ENCODE measurements at regions not wholly inside any gene's neighbourhood (a gene's known extent, or its start where the extent isn't known, plus 50 kb on each side); places are given as distances from the start of the nearest gene placed in this dataset.

DNA sequence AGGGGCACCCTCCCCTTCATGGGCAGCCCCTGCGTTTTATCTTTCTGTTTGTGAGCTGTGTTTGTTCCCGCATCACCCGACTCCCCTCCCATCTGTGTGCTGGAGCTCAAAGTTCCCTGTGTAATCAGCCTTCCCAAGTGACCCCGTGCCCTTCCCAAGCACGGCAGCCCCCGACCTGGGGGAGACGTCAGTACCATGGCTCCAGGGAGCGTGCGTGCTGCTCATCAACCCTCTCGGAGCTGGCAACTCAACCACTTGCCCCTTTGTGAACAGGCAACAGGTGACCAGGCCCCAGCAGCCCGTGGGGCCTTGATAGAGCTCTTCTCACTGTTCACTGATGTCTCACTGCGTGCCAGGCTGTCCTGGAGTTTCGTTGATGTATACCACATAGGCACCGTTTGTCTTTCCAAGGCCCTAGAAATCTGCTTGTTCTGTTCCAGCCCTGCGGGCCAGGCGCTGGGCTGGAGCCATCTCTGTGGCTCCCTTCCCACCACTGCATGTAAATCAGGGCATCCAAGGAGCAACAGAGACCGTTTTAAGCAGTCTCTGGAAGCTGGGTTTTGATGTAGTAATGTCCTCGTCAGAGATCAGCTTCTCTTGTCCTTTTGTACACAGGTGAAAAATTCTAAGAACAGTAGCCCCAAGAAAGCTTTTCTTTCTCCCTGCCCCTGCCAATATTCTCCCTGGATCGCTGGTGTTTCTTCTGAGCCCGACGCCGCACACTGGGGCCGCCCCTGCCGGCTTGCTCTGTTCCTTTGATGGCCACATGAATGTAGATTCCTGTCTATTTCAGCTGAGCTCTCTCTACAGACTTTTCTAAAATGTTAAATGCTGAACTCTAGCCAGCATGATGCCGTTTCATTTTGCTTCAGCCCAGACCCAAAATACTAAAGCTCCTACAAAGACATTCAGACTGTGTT lies 107.0 kb upstream of the PTPRM start:
- Histone ChIP-seq H3K4me3 (ENCODE audit: control insufficient read depth in 2 of 3, extremely low read depth in 1 of 3, insufficient read depth in 2 of 3, low read depth in 1 of 3, low read length in 3 of 3) (peak overlapping the region in 2 of 3 experiments; percentile 42 to 43), H2AFZ (ENCODE audit: control insufficient read depth, low read length) (peak overlapping the region; percentile 81), H3K9ac (ENCODE audit: control insufficient read depth, extremely low read depth, insufficient read depth, low read length) (no peak overlapping the region), H3K9me3 (ENCODE audit: control insufficient read depth, low read depth, low read length) (no peaks in the 10 kb centered on the region), H3K79me2 (ENCODE audit: control insufficient read depth, insufficient read depth, low read length) (no peaks in the 10 kb centered on the region), H3K9me1 (ENCODE audit: control insufficient read depth, extremely low read depth, insufficient read depth, low read length) (no peaks in the 10 kb centered on the region), H3K4me1 (ENCODE audit: control insufficient read depth, extremely low read depth, insufficient read depth, low read length) (peaks cover 4% of the 10 kb centered on the region), H4K20me1 (ENCODE audit: control insufficient read depth, extremely low read depth, insufficient read depth, low read length) (no peaks in the 10 kb centered on the region), H3K27ac (ENCODE audit: control insufficient read depth, insufficient read depth, low read length) (no peak overlapping the region), H3K4me2 (ENCODE audit: control insufficient read depth, extremely low read depth, insufficient read depth, low read depth, low read length) (peak overlapping the region; percentile 76), H3K36me3 (ENCODE audit: control insufficient read depth in 2 of 2, extremely low read depth in 1 of 2, insufficient read depth in 2 of 2, low read length in 2 of 2) (no peaks in the 10 kb centered on the region), H3K27me3 (ENCODE audit: control insufficient read depth, extremely low read depth, insufficient read depth, low read length) (no peaks in the 10 kb centered on the region)
- DNase-seq (ENCODE audit: low read depth, low spot score) (no peak), FAIRE-seq (peak; percentile 9)
- TF ChIP-seq EZH2 (IDR thresholded peaks at IDR 0.05; ENCODE audit: low read length): no peak
- TF ChIP-seq, protein P1, sequence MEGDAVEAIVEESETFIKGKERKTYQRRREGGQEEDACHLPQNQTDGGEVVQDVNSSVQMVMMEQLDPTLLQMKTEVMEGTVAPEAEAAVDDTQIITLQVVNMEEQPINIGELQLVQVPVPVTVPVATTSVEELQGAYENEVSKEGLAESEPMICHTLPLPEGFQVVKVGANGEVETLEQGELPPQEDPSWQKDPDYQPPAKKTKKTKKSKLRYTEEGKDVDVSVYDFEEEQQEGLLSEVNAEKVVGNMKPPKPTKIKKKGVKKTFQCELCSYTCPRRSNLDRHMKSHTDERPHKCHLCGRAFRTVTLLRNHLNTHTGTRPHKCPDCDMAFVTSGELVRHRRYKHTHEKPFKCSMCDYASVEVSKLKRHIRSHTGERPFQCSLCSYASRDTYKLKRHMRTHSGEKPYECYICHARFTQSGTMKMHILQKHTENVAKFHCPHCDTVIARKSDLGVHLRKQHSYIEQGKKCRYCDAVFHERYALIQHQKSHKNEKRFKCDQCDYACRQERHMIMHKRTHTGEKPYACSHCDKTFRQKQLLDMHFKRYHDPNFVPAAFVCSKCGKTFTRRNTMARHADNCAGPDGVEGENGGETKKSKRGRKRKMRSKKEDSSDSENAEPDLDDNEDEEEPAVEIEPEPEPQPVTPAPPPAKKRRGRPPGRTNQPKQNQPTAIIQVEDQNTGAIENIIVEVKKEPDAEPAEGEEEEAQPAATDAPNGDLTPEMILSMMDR (optimal IDR thresholded peaks at IDR 0.05 in 1 of 3, IDR thresholded peaks at IDR 0.05 in 1 of 3, conservative IDR thresholded peaks at IDR 0.05 in 1 of 3; ENCODE audit: extremely low read depth in 1 of 3, insufficient read depth in 2 of 3, low read length in 3 of 3): no peak
- dilution Hi-C loops (cut with MboI; ENCODE audit: extremely low pct_ligation_motif_present, low sequenced_read_pairs): no loop called here

DNA sequence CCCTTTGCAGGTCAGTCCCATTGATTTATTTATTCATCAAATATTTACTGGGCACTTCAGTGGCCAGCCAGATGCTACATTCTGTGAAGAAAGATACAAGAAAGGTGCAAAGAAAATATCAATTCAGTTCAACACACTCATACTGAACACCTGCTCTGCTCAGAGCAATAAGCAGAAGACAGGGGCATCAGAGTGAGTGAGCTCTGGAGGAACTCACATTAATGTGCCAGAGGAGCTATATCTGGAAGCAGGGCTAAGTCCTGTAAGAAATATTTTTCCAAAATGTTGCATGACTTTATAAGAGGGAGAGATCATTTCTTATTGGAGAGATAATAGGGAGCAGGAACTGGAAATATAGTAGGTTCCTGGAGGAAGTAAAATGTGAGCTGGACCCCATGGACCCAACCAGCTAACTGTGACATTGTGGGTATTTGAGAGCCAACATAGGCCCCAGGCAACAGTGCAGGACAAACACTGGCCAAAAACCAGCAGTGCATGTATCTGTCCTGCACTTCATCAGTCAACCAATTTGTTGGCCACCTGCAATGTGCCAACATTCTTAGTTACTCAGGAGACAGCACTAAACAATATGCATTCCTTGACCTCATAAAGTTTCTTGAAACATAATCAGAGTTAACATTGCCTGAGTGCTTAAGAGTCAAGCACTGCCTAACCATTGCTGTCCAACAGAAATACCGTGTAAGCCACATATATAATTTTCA lies 102.7 kb upstream of the PTPRM start:
- Histone ChIP-seq H3K27ac (ENCODE audit: control insufficient read depth, insufficient read depth, low read length) (no peak overlapping the region), H3K36me3 (ENCODE audit: control insufficient read depth in 2 of 2, extremely low read depth in 1 of 2, insufficient read depth in 2 of 2, low read length in 2 of 2) (no peaks in the 10 kb centered on the region), H3K9me3 (ENCODE audit: control insufficient read depth, low read depth, low read length) (no peaks in the 10 kb centered on the region), H4K20me1 (ENCODE audit: control insufficient read depth, extremely low read depth, insufficient read depth, low read length) (no peaks in the 10 kb centered on the region), H3K4me3 (ENCODE audit: control insufficient read depth in 2 of 3, extremely low read depth in 1 of 3, insufficient read depth in 2 of 3, low read depth in 1 of 3, low read length in 3 of 3) (no peak overlapping the region), H3K4me2 (ENCODE audit: control insufficient read depth, extremely low read depth, insufficient read depth, low read depth, low read length) (no peak overlapping the region), H2AFZ (ENCODE audit: control insufficient read depth, low read length) (no peak overlapping the region), H3K27me3 (ENCODE audit: control insufficient read depth, extremely low read depth, insufficient read depth, low read length) (no peaks in the 10 kb centered on the region), H3K9ac (ENCODE audit: control insufficient read depth, extremely low read depth, insufficient read depth, low read length) (no peak overlapping the region), H3K79me2 (ENCODE audit: control insufficient read depth, insufficient read depth, low read length) (no peaks in the 10 kb centered on the region), H3K9me1 (ENCODE audit: control insufficient read depth, extremely low read depth, insufficient read depth, low read length) (no peaks in the 10 kb centered on the region), H3K4me1 (ENCODE audit: control insufficient read depth, extremely low read depth, insufficient read depth, low read length) (peaks cover 4% of the 10 kb centered on the region)
- no peak for TF ChIP-seq EZH2 (IDR thresholded peaks at IDR 0.05; ENCODE audit: low read length)
- TF ChIP-seq, protein P1 (optimal IDR thresholded peaks at IDR 0.05 in 1 of 3, IDR thresholded peaks at IDR 0.05 in 1 of 3, conservative IDR thresholded peaks at IDR 0.05 in 1 of 3; ENCODE audit: extremely low read depth in 1 of 3, insufficient read depth in 2 of 3, low read length in 3 of 3): no peak
- FAIRE-seq (no peak), DNase-seq (ENCODE audit: low read depth, low spot score) (no peak)
- dilution Hi-C loops (cut with MboI; ENCODE audit: extremely low pct_ligation_motif_present, low sequenced_read_pairs): no loop called here

Measured in keratinocyte (primary cell).